Psoas muscle (tissue), 7 donors: ENCODE measurements at regions not wholly inside any gene's neighbourhood (a gene's known extent, or its start where the extent isn't known, plus 50 kb on each side); places are given as distances from the start of the nearest gene placed in this dataset.
A peak's percentile ranks its signal among the peaks of the same experiment; 100 is the strongest.

Source experiments
- ATAC-seq, 4 donors: fragments of 200-7000 bp; cut with Tn5 transposase; one replicate each; pipeline ENCODE4 v1.9.1; 2020; ENCODE audit warnings: moderate library complexity in 3 of 4, mild to moderate bottlenecking in 2 of 4
- DNase-seq, 2 donors: peaks; one replicate each; pipeline ENCODE4 v3.0.0-alpha.2; 2020
- H3K27ac ChIP-seq: fragments of 200-600 bp; one replicate; pipeline ENCODE4 v1.8.0; 2022
- H3K27me3 ChIP-seq, 3 donors: fragments of 200-600 bp in 1 of 3; one replicate each; pipeline versions ENCODE4 v1.6.1 to v1.8.0; 2013 to 2022; ENCODE audit warnings: low read length in 2 of 3, mild to moderate bottlenecking in 2 of 3, moderate library complexity in 1 of 3; ENCODE audit not compliant: insufficient read depth in 3 of 3
- H3K36me3 ChIP-seq, 2 donors: fragments of 200-600 bp in 1 of 2; one replicate each; pipeline versions ENCODE4 v1.6.1 to v1.8.0; 2013 to 2022; ENCODE audit warnings: low read depth in 1 of 2, mild to moderate bottlenecking in 1 of 2, moderate library complexity in 1 of 2; ENCODE audit not compliant: insufficient read depth in 1 of 2
- H3K4me1 ChIP-seq: fragments of 200-600 bp; one replicate; pipeline ENCODE4 v1.8.0; 2022
- H3K4me3 ChIP-seq: fragments of 200-600 bp; one replicate; pipeline ENCODE4 v1.8.0; 2022; ENCODE audit warnings: mild to moderate bottlenecking
- H3K9me3 ChIP-seq: fragments of 200-600 bp; one replicate; pipeline ENCODE4 v1.8.0; 2022
- CTCF ChIP-seq: fragments of 200-600 bp; IDR thresholded peaks from one replicate; pipeline ENCODE4 v1.8.0; 2022; ENCODE audit warnings: antibody characterized with exemption
- WGBS, 3 donors: extraction: QIAGEN DNeasy Blood & Tissue Kit; methylation state at CpG; one replicate each; pipeline versions ENCODE4 v1.1.6 to v1.1.7; 2013; 5-methylcytosine and 5-hydroxymethylcytosine counted together
- intact Hi-C, 2 donors: fragments of 100-400 bp; cut with DNase I; formaldehyde crosslinking; loops; one replicate each; pipeline versions ENCODE4 v1.11.0 to v1.14.2; 2022
- donor health status: healthy with polysubstance abuse.
- donor health status: DM: no; HTN: no; CAD: no; lungs with moderate emphysema.
- donor health status: Bipolar disorder and iron deficiency.
- donor health status: healthy.
- donor health status: DM: yes; HTN: yes; CAD: no.
- donor health status: DM: no; HTN: no; CAD: no.
- donor health status: DM: yes; HTN: yes; CAD: no.

- Histone ChIP-seq H3K9me3 (no peaks in the 10 kb centered on the region), H3K4me3 (no peak overlapping the region), H3K27me3 (no peaks in the 10 kb centered on the region), H3K27ac (no peak overlapping the region), H3K4me1 (peaks cover 11% of the 10 kb centered on the region), H3K36me3 (no peaks in the 10 kb centered on the region)
- ATAC-seq: no peak
- WGBS, 3 donors: 66 to 71% (median 71%) methylated on average over 4 of the region's 4 CpGs
- TF ChIP-seq CTCF: no peak
- DNase-seq: no peak
- intact Hi-C loops: loop anchor here in 1 of 2 donors (10.0 kb wide), 1 partner anchor 451 kb away; no protein-coding TSS in a partner anchor
Measured at GRCh38 chr7:81503336-81503735, 266.5 kb downstream of the HGF start.

GRCh38 chr7:81501220-81501619 lies 268.6 kb downstream of the HGF start:
- DNase-seq (no peak), ATAC-seq (no peak)
- intact Hi-C loops: loop anchor here in 1 of 2 donors (10.0 kb wide), 1 partner anchor 454 kb away; no protein-coding TSS in a partner anchor
- H3K27me3 ChIP-seq: no peaks in the 10 kb centered on the region
- no peaks in the 10 kb centered on the region for H3K9me3 ChIP-seq
- H3K36me3 ChIP-seq: no peaks in the 10 kb centered on the region
- peaks cover 11% of the 10 kb centered on the region for H3K4me1 ChIP-seq
- no peak for TF ChIP-seq CTCF
- no peak overlapping the region for H3K4me3 ChIP-seq
- no peak overlapping the region for H3K27ac ChIP-seq
- WGBS, 3 donors: 53 to 72% (median 65%) methylated on average over 2 of the region's 2 CpGs

GRCh38 chr7:81500631-81501030 lies 269.2 kb downstream of the HGF start:
- intact Hi-C loops: loop anchor here in 1 of 2 donors (10.0 kb wide), 1 partner anchor 454 kb away; no protein-coding TSS in a partner anchor
- no peak for TF ChIP-seq CTCF
- no peak overlapping the region for H3K4me3 ChIP-seq
- no peak for DNase-seq
- H3K4me1 ChIP-seq: peaks cover 11% of the 10 kb centered on the region
- no peaks in the 10 kb centered on the region for H3K36me3 ChIP-seq
- WGBS, 3 donors: 83 to 88% (median 84%) methylated on average over 8 of the region's 8 CpGs
- H3K27me3 ChIP-seq: no peaks in the 10 kb centered on the region
- H3K27ac ChIP-seq: no peak overlapping the region
- ATAC-seq: no peak
- H3K9me3 ChIP-seq: no peaks in the 10 kb centered on the region

GRCh38 chr7:81499262-81500116 lies 270.4 kb downstream of the HGF start:
- no peak overlapping the region for H3K4me3 ChIP-seq
- H3K9me3 ChIP-seq: no peaks in the 10 kb centered on the region
- H3K27ac ChIP-seq: no peak overlapping the region
- ATAC-seq (peak; percentile 61 to 90 (median 72)), DNase-seq (no peak)
- TF ChIP-seq CTCF: peak; percentile 57
- H3K36me3 ChIP-seq: no peaks in the 10 kb centered on the region
- H3K27me3 ChIP-seq: no peaks in the 10 kb centered on the region
- peaks cover 11% of the 10 kb centered on the region for H3K4me1 ChIP-seq
- WGBS, 3 donors: 61 to 67% (median 63%) methylated on average over 4 of the region's 4 CpGs
- intact Hi-C loops: loop anchor here in 1 of 2 donors (10.0 kb wide), 2 partner anchors 455 to 515 kb away; no protein-coding TSS in a partner anchor
